Uterus (tissue), 2 donors: ENCODE measurements at regions not wholly inside any gene's neighbourhood (a gene's known extent, or its start where the extent isn't known, plus 50 kb on each side); places are given as distances from the start of the nearest gene placed in this dataset.

ENCODE experiments used
- CTCF ChIP-seq, 4 experiments: fragments of 200-600 bp in 2 of 4; fragments of 450-650 bp in 2 of 4; sonication (generic) in 2 of 4; IDR thresholded peaks; one replicate each; pipeline ENCODE4 v1.5.1; 2016 to 2019; ENCODE audit warnings: antibody characterized with exemption in 4 of 4, mild to moderate bottlenecking in 2 of 4, moderate library complexity in 1 of 4
- POLR2A ChIP-seq, 2 donors: fragments of 450-650 bp; IDR thresholded peaks; one replicate each; pipeline ENCODE4 v1.6.1; 2016; ENCODE audit warnings: antibody characterized with exemption in 2 of 2, mild to moderate bottlenecking in 1 of 2, moderate library complexity in 1 of 2

- TF ChIP-seq CTCF (IDR thresholded peaks at IDR 0.05): no peak
- TF ChIP-seq POLR2A (IDR thresholded peaks at IDR 0.05): no peak
Observed at GRCh38 chr14:22472466-22472865, 116.6 kb downstream of the DAD1 start.
